ENCODE measurements at regions not wholly inside any gene's neighbourhood (a gene's known extent, or its start where the extent isn't known, plus 50 kb on each side); places are given as distances from the start of the nearest gene placed in this dataset.

DNA sequence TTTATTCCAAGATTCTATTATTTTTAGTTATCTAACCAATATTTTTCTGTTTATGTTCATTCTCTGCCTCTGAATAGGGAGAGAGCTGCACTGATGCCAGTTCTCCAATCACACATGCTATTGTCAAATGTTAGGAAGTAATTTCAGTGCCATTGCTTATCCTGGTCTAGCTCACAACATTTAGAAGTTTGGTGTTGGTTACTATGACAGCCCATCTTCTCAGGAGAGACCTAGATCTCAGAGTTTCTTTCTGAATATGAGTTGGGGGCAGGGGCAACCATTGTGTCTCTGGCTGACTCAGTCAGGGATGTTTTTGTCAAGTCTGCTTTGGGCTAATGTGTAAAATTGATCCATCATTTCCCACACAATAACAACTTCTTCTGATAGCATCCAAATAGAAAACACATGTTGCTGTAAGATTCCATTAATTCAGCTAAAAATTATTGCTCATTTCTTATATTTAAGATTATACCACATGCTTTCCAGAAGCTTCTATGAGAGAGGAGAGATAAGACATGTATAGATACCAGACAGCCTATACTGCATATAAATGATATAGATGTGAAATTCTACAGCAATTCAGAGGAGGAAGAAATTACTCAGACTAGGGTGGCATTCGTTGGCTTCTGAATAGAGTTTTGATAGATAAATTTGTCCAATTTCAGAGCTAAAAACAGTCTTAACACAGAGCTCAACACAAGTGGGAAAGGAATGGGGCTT lies 64.8 kb downstream of the DACT1 start:
- no peak for DNase-seq (ENCODE audit: low spot score)
- Histone ChIP-seq H3K27me3 (replicated peaks; ENCODE audit: insufficient read depth) (no peaks in the 10 kb centered on the region), H3K9me3 (no peaks in the 10 kb centered on the region), H3K4me1 (replicated peaks) (no peaks in the 10 kb centered on the region), H3K4me3 (no peak overlapping the region), H3K36me3 (no peaks in the 10 kb centered on the region), H3K27ac (no peak overlapping the region)
- intact Hi-C loops (cut with DNase I), result no loop called here
- TF ChIP-seq POLR2AphosphoS5 (IDR thresholded peaks at IDR 0.05) (no peak), POLR2A (IDR thresholded peaks at IDR 0.05) (no peak)
- TF ChIP-seq, protein P1, sequence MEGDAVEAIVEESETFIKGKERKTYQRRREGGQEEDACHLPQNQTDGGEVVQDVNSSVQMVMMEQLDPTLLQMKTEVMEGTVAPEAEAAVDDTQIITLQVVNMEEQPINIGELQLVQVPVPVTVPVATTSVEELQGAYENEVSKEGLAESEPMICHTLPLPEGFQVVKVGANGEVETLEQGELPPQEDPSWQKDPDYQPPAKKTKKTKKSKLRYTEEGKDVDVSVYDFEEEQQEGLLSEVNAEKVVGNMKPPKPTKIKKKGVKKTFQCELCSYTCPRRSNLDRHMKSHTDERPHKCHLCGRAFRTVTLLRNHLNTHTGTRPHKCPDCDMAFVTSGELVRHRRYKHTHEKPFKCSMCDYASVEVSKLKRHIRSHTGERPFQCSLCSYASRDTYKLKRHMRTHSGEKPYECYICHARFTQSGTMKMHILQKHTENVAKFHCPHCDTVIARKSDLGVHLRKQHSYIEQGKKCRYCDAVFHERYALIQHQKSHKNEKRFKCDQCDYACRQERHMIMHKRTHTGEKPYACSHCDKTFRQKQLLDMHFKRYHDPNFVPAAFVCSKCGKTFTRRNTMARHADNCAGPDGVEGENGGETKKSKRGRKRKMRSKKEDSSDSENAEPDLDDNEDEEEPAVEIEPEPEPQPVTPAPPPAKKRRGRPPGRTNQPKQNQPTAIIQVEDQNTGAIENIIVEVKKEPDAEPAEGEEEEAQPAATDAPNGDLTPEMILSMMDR (IDR thresholded peaks at IDR 0.05), result no peak
- 79% methylated on average over 1 of the region's 1 CpG for WGBS

DNA sequence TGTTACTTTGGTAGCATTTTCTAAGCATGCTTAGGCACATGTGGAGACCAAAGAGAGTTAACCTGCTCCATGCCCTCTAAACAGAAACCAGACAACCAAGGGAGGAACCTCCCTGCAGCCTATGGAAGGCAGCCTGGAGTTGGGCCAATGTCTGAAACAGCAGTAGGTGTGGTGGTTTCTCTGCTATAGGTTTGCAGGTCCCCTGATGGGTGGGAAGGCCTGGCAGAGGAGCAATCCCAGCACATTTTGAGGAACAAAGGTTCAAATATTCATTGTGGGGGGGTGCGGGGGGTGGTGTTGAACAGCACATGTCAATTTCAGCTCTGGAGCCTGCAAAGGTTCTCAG lies 65.4 kb downstream of the DACT1 start:
- WGBS, result 100% methylated on average over 1 of the region's 1 CpG
- no peak overlapping the region for H3K27ac ChIP-seq
- no peak overlapping the region for H3K4me3 ChIP-seq
- H3K9me3 ChIP-seq, result no peaks in the 10 kb centered on the region
- intact Hi-C loops (cut with DNase I), result no loop called here
- no peak for DNase-seq (ENCODE audit: low spot score)
- H3K36me3 ChIP-seq, result no peaks in the 10 kb centered on the region
- H3K27me3 ChIP-seq (replicated peaks; ENCODE audit: insufficient read depth), result no peaks in the 10 kb centered on the region
- TF ChIP-seq, protein P1 (IDR thresholded peaks at IDR 0.05), result no peak
- TF ChIP-seq POLR2A (IDR thresholded peaks at IDR 0.05) (no peak), POLR2AphosphoS5 (IDR thresholded peaks at IDR 0.05) (no peak)
- no peaks in the 10 kb centered on the region for H3K4me1 ChIP-seq (replicated peaks)

DNA sequence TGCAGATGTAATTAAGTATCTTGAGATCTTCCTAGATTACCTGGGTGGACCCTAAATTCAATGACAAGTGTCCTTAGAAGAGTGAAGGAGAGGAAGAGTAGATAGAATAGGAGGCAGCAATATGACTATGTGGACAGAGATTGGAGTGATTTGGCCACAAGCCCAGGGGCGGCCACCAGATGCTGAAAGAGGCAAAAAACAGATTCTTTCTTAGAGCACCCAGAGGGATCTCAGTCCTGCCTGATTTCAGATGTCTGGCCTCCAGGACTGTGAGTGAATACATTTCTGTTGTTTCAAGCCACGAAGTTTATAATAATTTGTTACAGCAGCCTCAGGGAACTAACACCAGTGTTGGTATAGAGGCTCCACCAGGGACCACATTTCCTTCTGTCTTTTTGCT lies 67.3 kb downstream of the DACT1 start:
- Histone ChIP-seq H3K4me3 (no peak overlapping the region), H3K36me3 (no peaks in the 10 kb centered on the region), H3K4me1 (replicated peaks) (no peaks in the 10 kb centered on the region), H3K27ac (no peak overlapping the region), H3K27me3 (replicated peaks; ENCODE audit: insufficient read depth) (no peaks in the 10 kb centered on the region), H3K9me3 (no peaks in the 10 kb centered on the region)
- TF ChIP-seq POLR2AphosphoS5 (IDR thresholded peaks at IDR 0.05) (no peak), POLR2A (IDR thresholded peaks at IDR 0.05) (no peak)
- TF ChIP-seq, protein P1 (IDR thresholded peaks at IDR 0.05), result no peak
- DNase-seq (ENCODE audit: low spot score), result no peak
- intact Hi-C loops (cut with DNase I), result no loop called here
- WGBS, result 80% methylated on average over 2 of the region's 2 CpGs

DNA sequence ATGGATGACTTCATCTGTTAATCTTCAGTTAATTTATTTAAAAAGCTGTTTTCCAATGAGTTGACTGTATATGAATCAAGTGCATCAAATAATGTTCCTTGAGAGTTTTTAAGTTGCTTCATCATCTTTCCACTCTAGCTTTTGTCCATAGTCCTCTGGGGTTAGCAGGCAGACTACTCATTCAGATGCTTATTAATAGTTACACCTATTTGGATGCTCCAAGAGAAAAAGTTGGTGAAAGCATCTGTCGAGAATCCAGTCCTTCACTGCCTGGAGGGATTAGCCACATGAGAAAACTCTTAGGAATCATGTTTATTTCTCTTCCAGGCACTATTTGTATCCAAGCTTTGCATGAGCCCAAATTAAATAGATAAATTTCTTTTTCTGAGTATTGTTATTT lies 70.2 kb downstream of the DACT1 start:
- TF ChIP-seq, protein P1 (IDR thresholded peaks at IDR 0.05), result no peak
- TF ChIP-seq POLR2A (IDR thresholded peaks at IDR 0.05) (no peak), POLR2AphosphoS5 (IDR thresholded peaks at IDR 0.05) (no peak)
- H3K4me3 ChIP-seq, result no peak overlapping the region
- H3K9me3 ChIP-seq, result no peaks in the 10 kb centered on the region
- H3K27me3 ChIP-seq (replicated peaks; ENCODE audit: insufficient read depth), result no peaks in the 10 kb centered on the region
- no peak overlapping the region for H3K27ac ChIP-seq
- intact Hi-C loops (cut with DNase I), result no loop called here
- H3K36me3 ChIP-seq, result no peaks in the 10 kb centered on the region
- WGBS, result 60% methylated on average over 1 of the region's 1 CpG
- no peak for DNase-seq (ENCODE audit: low spot score)
- H3K4me1 ChIP-seq (replicated peaks), result no peaks in the 10 kb centered on the region

DNA sequence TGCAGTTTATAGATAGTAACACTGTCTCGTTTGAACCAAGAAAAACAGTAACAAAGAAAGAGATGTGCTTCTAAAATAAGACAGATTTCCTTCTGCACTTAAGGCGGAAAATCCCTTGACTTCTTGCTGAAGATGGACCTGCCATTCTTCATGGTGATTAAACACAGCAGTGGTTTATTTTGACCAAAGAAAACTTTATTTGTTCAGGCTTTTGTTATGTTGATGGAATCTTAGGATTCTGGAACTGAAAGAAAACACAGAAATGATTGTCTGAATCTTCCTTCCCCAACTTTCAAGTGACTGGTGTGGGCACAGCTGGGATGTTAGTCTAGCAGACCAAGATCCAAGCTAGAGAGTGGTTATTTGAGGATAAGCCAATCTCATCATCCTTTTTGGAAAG lies 72.2 kb downstream of the DACT1 start:
- intact Hi-C loops (cut with DNase I), result no loop called here
- 46% methylated on average over 2 of the region's 2 CpGs for WGBS
- Histone ChIP-seq H3K36me3 (no peaks in the 10 kb centered on the region), H3K27ac (no peak overlapping the region), H3K9me3 (no peaks in the 10 kb centered on the region), H3K27me3 (replicated peaks; ENCODE audit: insufficient read depth) (no peaks in the 10 kb centered on the region), H3K4me3 (no peak overlapping the region), H3K4me1 (replicated peaks) (no peaks in the 10 kb centered on the region)
- no peak for DNase-seq (ENCODE audit: low spot score)
- TF ChIP-seq POLR2A (IDR thresholded peaks at IDR 0.05) (no peak), POLR2AphosphoS5 (IDR thresholded peaks at IDR 0.05) (no peak)
- TF ChIP-seq, protein P1 (IDR thresholded peaks at IDR 0.05), result no peak

Measured in prostate gland (tissue), 2 donors.